HG03159 (cell line): ENCODE measurements at regions not wholly inside any gene's neighbourhood (a gene's known extent, or its start where the extent isn't known, plus 50 kb on each side); places are given as distances from the start of the nearest gene placed in this dataset.
"Not testable (repeated sequence)": the region's sequence is repeated elsewhere in the genome, so short reads cannot be mapped to it uniquely, and the experiment has no call there.

ENCODE experiments used
- ATAC-seq: cut with Tn5 transposase; IDR thresholded peaks from one replicate; pipeline ENCODE4 v1.9.1; 2021; ENCODE audit warnings: mild to moderate bottlenecking, moderate library complexity; ENCODE audit not compliant: unreplicated experiment

- no peak for ATAC-seq
Measured at GRCh38 chr6:112851146-112851545, 504.0 kb downstream of the RFPL4B start.

DNA sequence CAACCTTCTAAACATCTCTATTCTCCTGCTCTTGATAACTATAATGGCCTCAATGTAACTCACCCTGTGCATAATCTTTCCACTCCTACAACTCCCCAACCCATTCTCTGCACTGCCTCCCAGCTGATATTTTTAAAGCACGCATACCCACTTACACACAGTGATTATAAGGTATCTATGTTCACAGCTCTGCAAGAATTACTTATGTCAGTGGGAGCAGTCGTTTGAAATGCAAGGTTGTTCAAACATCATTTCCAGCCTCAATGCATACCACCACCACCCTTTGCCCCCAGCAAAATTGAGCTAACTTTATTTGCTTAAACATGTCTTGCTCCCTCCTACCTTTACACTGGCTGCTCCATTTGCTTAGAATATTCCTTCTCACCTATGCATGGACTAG lies 506.0 kb downstream of the RFPL4B start:
- no peak for ATAC-seq

DNA sequence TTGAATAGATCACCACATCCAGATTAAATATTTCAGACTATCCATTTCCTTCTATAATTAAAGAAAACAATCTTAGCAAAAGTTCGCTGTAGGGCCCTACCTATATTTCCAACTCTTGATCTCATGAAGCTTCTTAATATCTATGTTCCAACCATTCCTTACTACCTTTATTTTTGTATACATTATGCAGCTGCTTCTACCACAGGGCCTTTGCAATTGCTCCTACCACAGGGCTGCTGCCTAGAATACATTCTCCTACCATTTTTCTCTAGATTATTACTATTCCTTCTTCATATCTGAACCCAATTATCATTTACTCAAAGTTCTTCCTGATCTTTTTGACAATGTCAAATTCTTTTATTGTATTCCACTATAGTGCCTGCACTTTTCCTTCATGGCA lies 516.6 kb downstream of the RFPL4B start:
- ATAC-seq = no peak

DNA sequence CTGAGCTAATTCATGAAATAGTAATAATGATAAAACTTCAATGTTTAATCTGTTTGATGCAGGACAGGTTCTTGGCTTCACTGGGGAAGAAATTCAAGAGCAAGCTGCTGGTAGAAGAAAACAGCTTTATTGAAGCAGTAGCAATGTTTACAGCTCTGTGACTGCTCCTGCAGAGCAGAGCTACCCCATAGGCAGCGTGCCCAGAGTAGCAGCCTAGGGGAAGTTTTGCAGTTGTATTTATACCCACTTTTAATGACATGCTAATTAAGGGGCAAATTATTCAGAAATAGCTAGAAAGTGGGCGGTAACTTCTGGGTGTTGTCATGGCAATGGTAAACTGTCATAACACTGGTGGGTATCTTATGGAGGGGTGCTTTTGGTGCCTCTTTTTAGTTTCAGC lies 518.0 kb downstream of the RFPL4B start:
- no peak for ATAC-seq

- ATAC-seq = no peak
Measured at GRCh38 chr6:112874881-112875280, 527.8 kb downstream of the RFPL4B start.

GRCh38 chr6:112877134-112878100 lies 530.3 kb downstream of the RFPL4B start:
- no peak for ATAC-seq

DNA sequence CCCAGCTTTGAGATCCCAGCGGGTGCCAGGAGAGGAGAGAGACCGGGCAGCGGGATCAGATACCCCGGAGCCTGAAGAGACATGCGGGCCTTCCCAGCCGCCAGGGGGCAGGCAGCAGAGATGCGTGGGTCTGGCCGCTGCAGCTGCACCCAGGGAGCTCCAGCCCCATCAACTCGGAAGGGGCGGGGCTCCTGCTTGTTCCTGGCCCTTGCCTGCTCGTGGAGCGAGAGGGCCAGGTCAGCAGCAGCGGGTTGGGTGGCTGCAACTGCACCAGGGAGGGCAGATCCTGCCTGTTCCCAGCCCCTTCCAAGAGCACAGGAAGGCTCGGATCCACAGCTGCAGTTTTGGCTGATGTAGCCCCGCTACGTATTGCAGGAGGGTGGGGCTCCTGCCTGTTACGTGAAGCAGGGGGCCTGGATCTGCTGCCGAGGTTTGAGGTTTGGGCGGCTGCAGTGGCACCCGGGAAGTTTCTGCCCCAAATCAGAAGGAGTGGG lies 532.8 kb downstream of the RFPL4B start:
- no peak for ATAC-seq

GRCh38 chr6:112881027-112881426 lies 533.9 kb downstream of the RFPL4B start:
- ATAC-seq = no peak

GRCh38 chr6:112881828-112882780 lies 535.0 kb downstream of the RFPL4B start:
- no peak for ATAC-seq

- no peak for ATAC-seq
Measured at GRCh38 chr6:112883095-112883494, 536.0 kb downstream of the RFPL4B start.

- ATAC-seq = no peak
Measured at GRCh38 chr6:112886415-112886814, 539.3 kb downstream of the RFPL4B start.

GRCh38 chr6:112887424-112887823 lies 540.3 kb downstream of the RFPL4B start:
- not testable (repeated sequence) for ATAC-seq

DNA sequence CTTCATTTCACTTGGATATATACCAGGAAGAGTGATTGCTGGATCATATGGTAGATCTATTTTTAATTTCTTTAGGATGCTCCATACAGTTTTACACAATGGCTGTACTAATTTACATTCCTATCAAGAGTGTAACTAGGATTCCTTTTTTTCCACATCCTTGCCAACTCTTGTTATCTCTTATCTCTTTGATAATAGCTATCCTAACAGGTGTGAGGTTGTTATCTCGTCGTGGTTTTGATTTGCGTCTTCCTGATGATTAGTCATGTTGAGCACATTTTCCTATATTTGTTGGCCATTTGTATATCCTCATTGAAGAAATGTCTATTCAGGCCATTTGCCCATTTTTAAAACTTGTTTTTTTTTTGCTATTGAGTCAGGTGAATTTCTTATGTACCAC lies 552.4 kb downstream of the RFPL4B start:
- ATAC-seq = no peak

DNA sequence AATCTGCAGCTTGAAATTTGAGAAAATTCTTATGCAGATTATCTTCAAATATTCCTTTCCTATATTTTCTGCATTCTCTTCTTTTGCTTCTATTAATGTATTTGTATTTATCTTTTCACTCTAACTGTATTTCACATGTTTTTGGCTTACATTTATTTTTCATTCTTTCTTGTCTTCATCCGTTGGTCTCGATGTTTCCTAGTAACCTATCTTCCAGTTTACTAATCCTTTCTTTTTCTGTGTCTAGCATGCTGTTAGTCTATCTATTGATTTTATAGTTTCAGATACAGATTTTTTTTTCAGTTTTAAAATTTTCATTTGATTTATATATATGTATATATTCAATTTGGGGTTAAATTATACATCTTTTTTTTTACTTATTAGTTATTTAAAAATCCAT lies 556.2 kb downstream of the RFPL4B start:
- ATAC-seq = no peak

- no peak for ATAC-seq
Measured at GRCh38 chr6:112906726-112907125, 559.6 kb downstream of the RFPL4B start.

DNA sequence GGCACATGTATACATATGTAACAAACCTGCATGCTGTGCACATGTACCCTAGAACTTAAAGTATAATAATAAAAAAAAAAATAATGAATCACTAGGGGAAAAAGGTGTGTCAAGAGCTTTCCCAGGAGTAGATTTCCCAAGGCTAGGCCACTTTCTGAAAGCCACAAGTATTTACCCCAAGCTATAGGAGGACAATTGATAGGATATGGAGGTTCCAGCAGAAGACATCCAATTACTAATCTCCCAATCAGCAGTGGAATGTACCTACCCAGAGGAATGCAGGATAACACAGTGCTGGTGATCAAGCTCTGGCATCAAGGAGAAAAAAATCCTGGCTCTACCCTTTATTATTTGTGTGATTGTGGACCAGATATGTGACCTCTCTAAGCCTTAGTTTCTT lies 562.7 kb downstream of the RFPL4B start:
- ATAC-seq = no peak

- no peak for ATAC-seq
Measured at GRCh38 chr6:112910256-112910655, 563.1 kb downstream of the RFPL4B start.

DNA sequence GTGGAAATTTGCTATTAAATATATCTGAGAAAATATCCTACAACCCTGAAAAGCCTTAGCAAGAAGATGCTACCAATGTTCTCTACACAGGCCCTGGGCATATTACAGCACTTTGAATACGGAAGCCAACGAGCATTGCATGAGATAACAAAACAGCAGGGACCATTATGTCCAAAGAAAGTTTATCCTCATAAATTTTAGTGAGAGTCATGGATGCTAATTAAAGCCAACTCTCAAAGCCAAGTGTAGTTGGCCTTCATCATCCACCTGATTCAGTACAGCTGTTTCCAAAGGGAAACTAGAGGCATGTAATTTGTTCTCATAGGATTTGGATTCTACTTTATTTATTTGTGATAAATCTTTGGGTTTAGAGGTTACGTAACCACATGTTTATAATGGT lies 564.8 kb downstream of the RFPL4B start:
- ATAC-seq = no peak

DNA sequence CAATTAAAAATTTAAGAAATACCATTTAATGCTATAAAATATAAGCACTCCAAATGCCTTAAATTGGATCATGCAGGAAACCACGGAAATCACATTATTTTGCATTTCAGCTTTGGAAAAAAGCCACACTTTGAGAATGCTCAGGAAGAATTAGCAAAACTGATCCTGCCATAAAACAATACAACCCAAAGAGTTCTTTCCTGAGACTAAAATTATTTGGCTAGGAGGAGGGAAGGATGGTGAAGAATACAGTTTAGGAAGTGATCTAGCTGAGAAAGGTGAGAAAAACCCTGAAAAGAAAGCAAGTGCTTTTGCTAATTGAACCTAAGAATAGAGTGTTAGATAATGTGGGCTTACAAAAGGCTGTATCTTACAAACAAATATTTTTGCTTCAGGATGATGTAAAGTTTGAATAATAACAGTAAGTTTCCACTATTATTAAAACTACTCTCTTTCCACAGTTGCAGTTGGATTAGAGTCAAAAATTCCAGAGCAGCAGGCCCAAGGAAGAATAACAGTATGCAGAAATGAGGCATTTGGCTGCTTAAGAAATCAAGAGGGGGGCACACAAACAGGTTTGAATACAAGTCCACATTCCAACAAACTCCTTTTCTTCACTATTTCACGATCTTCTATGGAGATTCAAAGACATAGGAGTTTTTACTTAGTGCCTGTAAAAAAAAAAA lies 565.4 kb downstream of the RFPL4B start:
- no peak for ATAC-seq

- not testable (repeated sequence) for ATAC-seq
Measured at GRCh38 chr6:112919744-112920143, 572.6 kb downstream of the RFPL4B start.

GRCh38 chr6:112920994-112921393 lies 573.9 kb downstream of the RFPL4B start:
- ATAC-seq = no peak
